ENCODE measurements at regions not wholly inside any gene's neighbourhood (a gene's known extent, or its start where the extent isn't known, plus 50 kb on each side); places are given as distances from the start of the nearest gene placed in this dataset.

DNA sequence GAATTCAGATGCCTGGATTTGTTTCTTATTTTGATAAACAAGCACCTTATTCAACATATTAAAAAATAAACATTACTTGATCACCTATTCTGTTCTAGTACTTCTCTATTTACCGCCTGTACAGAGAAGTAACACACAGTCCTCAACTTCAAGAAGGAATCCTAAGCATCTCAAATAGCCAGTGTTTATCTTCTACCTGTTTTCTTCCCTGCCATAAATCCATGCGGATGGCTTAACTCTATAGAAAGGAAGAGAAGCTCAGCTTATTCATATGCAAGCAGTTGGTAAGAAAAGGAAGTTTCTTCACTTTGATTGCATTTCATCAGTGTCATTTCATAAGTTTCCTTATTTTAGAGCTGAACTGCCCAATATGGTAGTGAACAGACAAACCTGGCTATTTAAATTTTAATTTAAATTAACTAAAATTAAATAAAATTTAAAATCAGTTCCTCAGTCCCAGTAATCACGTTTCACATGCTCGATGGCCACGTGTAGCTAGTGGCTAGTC, 210.0 kb upstream of the PEX5L start:
- peaks cover 9 to 19% of the 10 kb centered on the region in 2 experiments for H3K4me1 ChIP-seq (ENCODE audit: control insufficient read depth in 1 of 2, insufficient read depth in 1 of 2, low read depth in 1 of 2, low read length in 1 of 2)
- no peak overlapping the region for H3K4me3 ChIP-seq (ENCODE audit: low read depth in 1 of 2, low read length in 1 of 2)
- no peaks in the 10 kb centered on the region for H3K9me3 ChIP-seq
- no peaks in the 10 kb centered on the region for H3K27me3 ChIP-seq
- no peaks in the 10 kb centered on the region for H3K36me3 ChIP-seq
- TF ChIP-seq, protein P1, sequence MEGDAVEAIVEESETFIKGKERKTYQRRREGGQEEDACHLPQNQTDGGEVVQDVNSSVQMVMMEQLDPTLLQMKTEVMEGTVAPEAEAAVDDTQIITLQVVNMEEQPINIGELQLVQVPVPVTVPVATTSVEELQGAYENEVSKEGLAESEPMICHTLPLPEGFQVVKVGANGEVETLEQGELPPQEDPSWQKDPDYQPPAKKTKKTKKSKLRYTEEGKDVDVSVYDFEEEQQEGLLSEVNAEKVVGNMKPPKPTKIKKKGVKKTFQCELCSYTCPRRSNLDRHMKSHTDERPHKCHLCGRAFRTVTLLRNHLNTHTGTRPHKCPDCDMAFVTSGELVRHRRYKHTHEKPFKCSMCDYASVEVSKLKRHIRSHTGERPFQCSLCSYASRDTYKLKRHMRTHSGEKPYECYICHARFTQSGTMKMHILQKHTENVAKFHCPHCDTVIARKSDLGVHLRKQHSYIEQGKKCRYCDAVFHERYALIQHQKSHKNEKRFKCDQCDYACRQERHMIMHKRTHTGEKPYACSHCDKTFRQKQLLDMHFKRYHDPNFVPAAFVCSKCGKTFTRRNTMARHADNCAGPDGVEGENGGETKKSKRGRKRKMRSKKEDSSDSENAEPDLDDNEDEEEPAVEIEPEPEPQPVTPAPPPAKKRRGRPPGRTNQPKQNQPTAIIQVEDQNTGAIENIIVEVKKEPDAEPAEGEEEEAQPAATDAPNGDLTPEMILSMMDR (IDR thresholded peaks at IDR 0.05), result no peak
- H3K27ac ChIP-seq, result peak overlapping the region; percentile 47

DNA sequence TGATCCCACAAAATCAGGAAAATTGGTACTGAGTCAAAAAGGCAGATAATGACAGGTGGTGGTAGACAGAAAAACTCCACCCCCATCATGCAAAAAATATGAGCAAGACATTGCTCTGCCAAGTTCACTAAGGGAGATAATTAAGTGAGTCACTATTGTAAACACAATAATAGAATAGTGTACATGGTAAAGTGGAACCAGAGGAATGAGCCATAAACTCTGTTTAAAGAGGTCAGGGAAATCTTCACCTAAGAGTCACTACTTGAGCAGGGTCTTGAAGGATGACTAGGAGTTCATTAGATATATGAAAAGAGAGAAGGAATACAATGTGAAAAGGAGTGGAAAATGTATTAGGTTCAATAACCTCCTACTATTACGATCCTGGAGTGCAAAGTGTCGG, 213.4 kb upstream of the PEX5L start:
- TF ChIP-seq, protein P1 (IDR thresholded peaks at IDR 0.05), result no peak
- H3K27ac ChIP-seq, result no peak overlapping the region

DNA sequence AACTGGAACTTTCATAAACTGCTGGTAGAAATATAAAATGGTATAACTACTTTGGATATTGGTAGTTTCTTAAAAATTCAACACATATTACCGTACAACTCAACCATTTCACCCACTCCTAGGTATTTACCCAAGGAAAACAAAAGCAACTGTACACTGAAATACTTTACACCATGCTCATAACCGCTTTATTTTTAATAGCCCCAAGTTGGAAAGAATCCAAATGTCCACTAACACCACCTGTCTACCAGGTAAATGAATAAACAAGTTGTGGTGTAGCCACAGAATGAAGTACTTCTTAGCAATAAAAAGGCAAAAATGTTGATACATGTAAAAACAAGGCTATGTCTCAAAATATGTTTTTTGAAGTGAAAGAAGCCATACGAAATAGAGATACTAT, 215.9 kb upstream of the PEX5L start:
- no peak overlapping the region for H3K27ac ChIP-seq
- TF ChIP-seq, protein P1 (IDR thresholded peaks at IDR 0.05), result no peak
- no peaks in the 10 kb centered on the region for H3K36me3 ChIP-seq
- no peaks in the 10 kb centered on the region for H3K27me3 ChIP-seq
- no peak overlapping the region for H3K4me3 ChIP-seq (ENCODE audit: low read depth in 1 of 2, low read length in 1 of 2)
- peaks cover 2 to 3% of the 10 kb centered on the region in 2 experiments for H3K4me1 ChIP-seq (ENCODE audit: control insufficient read depth in 1 of 2, insufficient read depth in 1 of 2, low read depth in 1 of 2, low read length in 1 of 2)
- no peaks in the 10 kb centered on the region for H3K9me3 ChIP-seq

More for the DNA sequence above, 213.4 kb upstream of the PEX5L start:
- H3K36me3 ChIP-seq, result no peaks in the 10 kb centered on the region
- no peaks in the 10 kb centered on the region for H3K27me3 ChIP-seq
- H3K4me1 ChIP-seq (ENCODE audit: control insufficient read depth in 1 of 2, insufficient read depth in 1 of 2, low read depth in 1 of 2, low read length in 1 of 2), result peaks cover 9 to 19% of the 10 kb centered on the region in 2 experiments
- no peak overlapping the region for H3K4me3 ChIP-seq (ENCODE audit: low read depth in 1 of 2, low read length in 1 of 2)
- H3K9me3 ChIP-seq, result no peaks in the 10 kb centered on the region

DNA sequence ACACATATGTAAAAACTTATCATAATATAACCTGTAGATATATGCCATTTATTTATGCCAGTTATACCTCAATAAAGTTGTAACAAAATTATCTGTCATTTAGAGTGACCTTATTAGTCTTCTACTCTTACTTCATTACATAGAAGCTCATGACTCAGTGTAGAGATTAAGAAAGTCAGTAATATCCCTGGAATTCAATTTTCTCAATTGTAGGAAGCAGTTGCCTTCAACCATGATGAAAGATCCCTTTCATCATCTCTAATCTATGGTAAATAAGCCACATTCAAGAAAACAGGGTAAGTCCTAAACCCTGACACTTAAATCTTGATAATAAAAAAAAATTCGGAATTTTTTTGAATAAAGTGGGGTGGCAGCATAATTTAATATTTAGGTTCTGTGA, 216.5 kb upstream of the PEX5L start:
- Histone ChIP-seq H3K36me3 (no peaks in the 10 kb centered on the region), H3K27me3 (no peaks in the 10 kb centered on the region), H3K9me3 (no peaks in the 10 kb centered on the region), H3K27ac (no peak overlapping the region), H3K4me3 (ENCODE audit: low read depth in 1 of 2, low read length in 1 of 2) (no peak overlapping the region), H3K4me1 (ENCODE audit: control insufficient read depth in 1 of 2, insufficient read depth in 1 of 2, low read depth in 1 of 2, low read length in 1 of 2) (no peaks in the 10 kb centered on the region)
- TF ChIP-seq, protein P1 (IDR thresholded peaks at IDR 0.05), result no peak

DNA sequence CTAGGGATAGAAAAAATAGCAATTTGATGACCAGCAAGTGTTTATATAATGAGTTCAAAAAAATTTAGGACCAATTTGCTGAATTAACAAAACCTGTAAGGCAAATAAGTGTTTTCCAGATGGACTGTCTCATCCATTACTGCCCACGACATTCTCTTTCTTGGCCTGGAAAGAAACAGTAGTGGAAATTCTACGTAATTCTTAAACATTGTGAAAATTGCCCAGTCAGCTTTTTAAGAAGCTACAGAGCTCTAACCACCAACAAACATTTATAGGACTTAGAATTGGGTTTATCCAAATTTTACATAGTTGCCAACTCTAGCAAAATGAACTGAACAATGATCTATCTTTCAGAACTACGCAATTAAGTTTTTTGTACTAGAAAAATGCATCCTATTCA, 227.7 kb upstream of the PEX5L start:
- Histone ChIP-seq H3K4me1 (ENCODE audit: control insufficient read depth in 1 of 2, insufficient read depth in 1 of 2, low read depth in 1 of 2, low read length in 1 of 2) (no peaks in the 10 kb centered on the region), H3K27ac (no peak overlapping the region), H3K9me3 (no peaks in the 10 kb centered on the region), H3K36me3 (no peaks in the 10 kb centered on the region), H3K27me3 (no peaks in the 10 kb centered on the region), H3K4me3 (ENCODE audit: low read depth in 1 of 2, low read length in 1 of 2) (no peak overlapping the region)
- TF ChIP-seq, protein P1 (IDR thresholded peaks at IDR 0.05), result no peak

DNA sequence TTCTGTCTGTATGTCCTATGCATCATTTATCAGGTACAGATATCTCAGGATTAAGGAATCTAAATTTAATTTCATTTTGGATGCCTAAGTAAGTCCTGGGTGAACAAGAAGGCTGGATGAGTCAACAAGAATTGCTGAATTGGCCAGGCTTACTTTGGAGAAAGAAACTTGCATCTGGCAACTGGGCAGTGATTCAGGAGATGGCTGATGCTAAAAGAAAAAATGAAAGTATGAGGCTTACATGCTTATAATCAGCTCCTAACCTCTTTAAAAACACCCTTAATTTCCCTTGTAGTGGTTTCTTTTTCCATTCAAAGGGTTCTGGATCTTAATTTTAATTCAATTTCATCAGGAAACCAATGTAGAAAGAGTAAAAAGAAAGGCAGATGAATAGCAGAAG, 228.8 kb upstream of the PEX5L start:
- TF ChIP-seq, protein P1 (IDR thresholded peaks at IDR 0.05), result no peak
- no peaks in the 10 kb centered on the region for H3K36me3 ChIP-seq

More for the DNA sequence above, 228.8 kb upstream of the PEX5L start:
- Histone ChIP-seq H3K4me3 (ENCODE audit: low read depth in 1 of 2, low read length in 1 of 2) (no peak overlapping the region), H3K9me3 (no peaks in the 10 kb centered on the region), H3K27me3 (no peaks in the 10 kb centered on the region), H3K4me1 (ENCODE audit: control insufficient read depth in 1 of 2, insufficient read depth in 1 of 2, low read depth in 1 of 2, low read length in 1 of 2) (no peaks in the 10 kb centered on the region), H3K27ac (no peak overlapping the region)

Measured in neutrophil (primary cell).